HG03066 (cell line): ENCODE measurements at regions not wholly inside any gene's neighbourhood (a gene's known extent, or its start where the extent isn't known, plus 50 kb on each side); places are given as distances from the start of the nearest gene placed in this dataset.

Experiments
- ATAC-seq: cut with Tn5 transposase; IDR thresholded peaks from one replicate; pipeline ENCODE4 v1.9.1; 2021; ENCODE audit warnings: low read depth; ENCODE audit not compliant: unreplicated experiment

DNA sequence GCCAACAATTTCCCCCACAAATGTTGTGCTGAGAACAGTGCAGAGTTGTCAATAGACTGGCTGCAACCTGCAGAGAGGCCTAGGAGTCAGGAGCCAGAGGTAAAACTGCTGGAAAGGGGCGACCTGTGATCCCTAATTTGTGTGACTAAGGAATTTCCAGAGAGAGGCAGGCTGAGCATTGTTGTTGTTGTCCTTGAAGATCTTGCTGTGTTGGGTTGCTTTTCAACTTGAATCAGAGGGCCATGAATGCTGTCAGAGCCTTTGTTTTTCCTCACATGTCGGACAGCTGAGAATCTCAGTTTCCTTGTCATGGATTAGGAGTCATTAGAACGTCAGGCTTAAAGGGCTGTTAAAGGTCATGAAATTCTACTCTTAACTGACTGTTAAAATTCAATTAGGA is 134.6 kb upstream of the ASTN2 start:
- ATAC-seq, result no peak

DNA sequence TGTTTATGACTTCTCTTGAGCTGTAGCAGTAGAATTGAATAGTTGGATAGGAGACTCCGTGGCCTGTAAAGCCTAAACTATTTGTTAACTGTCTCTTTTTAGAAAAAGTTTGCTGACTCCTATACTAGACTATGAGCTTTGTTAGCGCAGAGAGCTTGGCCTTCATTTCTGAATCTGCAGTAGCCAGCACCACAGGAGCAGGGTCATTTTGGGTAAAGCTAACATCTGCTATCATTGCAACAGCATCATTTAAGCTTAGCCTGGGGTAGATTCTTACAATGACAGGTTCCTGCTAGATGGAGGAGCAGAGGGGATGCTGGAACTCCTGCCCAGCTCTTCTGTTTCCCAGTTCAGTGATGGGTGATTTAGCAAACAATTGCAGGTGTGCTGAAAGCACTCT is 133.7 kb upstream of the ASTN2 start:
- no peak for ATAC-seq

DNA sequence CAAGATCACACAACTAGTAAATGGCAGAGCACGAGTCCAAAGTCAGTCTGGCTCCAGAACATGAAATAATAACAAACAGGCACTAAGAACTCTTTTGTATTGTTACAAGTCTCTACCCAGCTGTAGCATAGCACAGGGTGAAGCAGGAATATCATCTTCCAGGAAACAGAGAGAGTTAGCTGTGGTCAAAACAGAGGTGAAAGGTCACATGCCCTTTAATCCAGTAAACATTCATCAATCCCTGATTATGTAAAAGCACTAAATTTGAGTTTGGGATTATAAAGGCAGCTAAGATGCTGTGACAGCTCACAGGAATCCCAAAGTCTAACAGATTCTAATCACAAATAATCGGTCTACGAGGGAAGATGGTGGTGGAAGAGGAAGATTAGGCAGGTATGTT is 133.0 kb upstream of the ASTN2 start:
- ATAC-seq, result no peak

- no peak for ATAC-seq
Measured at GRCh38 chr9:117546894-117547678, 132.2 kb upstream of the ASTN2 start.

DNA sequence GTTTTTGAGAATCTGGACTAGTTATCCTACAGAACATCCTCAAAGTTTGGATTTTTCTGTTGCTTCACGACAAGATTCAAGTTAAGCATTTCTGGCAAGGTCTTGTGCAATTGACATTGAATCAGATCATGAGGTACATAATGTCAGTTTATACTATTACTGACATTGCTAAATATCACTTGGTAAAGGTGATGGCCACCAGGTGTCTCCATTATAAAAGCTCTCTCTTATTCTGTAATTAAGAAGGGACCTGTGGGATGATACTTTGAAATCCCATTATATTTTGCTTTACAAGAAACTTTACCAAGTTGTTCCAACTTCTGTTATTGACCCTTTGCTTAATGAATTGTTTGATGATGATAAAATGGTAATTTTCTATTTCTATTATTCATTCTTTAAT is 131.0 kb upstream of the ASTN2 start:
- ATAC-seq, result no peak

GRCh38 chr9:117543089-117543488 is 128.2 kb upstream of the ASTN2 start:
- ATAC-seq, result no peak

DNA sequence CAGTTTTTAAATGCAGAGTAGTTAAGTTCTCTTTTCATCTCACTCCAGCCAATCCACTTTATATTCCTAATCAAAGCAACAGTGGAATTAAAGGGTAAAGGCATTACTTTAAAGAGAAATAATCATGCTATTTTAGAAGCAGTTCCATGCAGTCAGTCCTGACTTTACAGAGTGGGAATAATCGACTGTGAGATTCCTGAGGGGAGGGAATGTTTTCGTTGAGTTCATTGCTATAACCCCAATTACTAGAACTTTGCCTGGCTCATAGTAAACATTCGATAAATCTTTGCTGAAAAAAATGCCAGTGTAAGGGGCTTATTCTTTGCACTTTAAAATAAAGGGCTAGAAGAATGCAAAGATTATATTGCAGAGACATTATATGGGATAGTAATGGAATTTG is 127.2 kb upstream of the ASTN2 start:
- no peak for ATAC-seq

DNA sequence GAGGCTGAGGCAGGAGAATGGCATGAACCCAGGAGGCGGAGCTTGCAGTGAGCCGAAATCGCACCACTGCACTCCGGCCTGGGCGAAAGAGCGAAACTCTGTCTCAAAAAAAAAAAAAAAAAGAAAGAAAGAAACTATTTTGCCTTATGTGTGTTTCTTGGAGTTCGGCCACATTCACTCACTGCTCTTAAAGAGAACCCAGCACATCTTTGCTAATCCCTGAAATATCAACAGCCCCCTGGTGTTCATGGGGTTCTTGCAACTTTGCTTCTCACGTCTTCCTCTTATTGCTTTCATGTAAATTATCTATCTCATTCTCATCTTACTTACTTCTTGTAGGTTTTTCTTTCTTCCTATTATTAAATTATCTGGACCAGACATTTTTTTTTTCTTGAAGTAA is 126.3 kb upstream of the ASTN2 start:
- ATAC-seq, result no peak

DNA sequence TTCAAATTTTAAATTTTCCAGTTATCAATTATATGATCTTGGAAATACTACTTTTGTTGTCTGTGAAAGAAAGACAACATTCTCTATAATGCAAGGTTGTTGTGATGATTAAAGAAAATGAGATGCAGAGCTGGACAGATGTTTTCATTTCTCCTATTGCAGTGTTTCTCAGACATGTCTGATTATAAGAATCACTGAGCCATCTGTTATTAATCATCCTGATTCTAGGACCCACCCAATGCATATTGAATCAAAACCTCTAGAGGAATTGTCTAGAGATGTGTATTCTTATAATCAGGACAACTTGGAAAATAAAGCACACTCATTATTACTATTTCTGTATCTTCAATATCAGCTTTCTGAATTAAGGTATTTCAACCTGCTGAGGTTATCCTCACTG is 121.1 kb upstream of the ASTN2 start:
- ATAC-seq, result no peak

GRCh38 chr9:117535434-117535833 is 120.6 kb upstream of the ASTN2 start:
- no peak for ATAC-seq

- ATAC-seq, result no peak
Measured at GRCh38 chr9:117528225-117528624, 113.4 kb upstream of the ASTN2 start.

- ATAC-seq, result no peak
Measured at GRCh38 chr9:117526674-117527073, 111.8 kb upstream of the ASTN2 start.

- no peak for ATAC-seq
Measured at GRCh38 chr9:117523531-117524153, 108.8 kb upstream of the ASTN2 start.

- no peak for ATAC-seq
Measured at GRCh38 chr9:117521293-117521692, 106.4 kb upstream of the ASTN2 start.

DNA sequence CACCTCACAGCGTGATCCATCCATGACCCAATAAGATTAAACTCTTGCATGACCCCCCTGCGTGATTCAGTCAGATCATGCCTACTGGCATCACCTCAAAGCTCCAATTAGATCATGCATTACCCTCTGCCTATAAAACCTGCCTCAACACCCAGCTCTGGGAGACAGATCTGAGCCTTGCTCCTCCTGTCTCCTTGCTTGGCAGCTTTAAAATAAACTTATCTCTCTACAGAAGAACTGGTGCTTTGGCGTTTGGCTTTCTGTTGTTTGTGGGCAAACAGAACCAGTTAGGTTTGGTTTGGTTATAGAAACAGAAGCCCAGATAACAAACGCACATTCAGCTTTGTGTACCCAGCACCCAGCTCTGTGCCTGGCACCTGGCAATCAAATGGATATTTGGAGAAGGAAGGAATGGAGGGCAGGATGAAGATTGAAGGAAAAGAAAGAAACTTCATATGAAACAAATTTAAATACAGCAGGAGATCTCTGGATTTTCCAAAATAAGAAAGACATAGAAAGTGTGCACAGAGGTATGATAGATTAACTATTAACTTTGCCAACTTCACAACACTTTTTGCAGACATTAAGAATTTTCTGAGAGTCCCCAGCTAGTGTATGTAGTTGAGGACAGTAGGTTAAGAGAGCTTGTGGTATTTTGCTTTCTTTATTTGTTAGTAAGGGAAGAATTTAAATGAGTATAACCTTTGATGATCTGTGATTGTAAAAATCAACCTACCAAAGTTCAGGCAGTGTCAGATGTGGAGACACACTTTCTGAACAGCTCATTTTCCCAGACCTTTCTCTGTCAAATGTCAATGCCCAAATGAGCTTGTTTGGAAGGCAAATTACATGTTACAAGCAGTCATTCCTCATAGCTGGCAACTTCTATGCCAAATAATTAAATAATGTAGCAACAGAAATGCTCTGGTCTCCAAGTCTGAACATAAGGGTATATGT is 102.1 kb upstream of the ASTN2 start:
- no peak for ATAC-seq

DNA sequence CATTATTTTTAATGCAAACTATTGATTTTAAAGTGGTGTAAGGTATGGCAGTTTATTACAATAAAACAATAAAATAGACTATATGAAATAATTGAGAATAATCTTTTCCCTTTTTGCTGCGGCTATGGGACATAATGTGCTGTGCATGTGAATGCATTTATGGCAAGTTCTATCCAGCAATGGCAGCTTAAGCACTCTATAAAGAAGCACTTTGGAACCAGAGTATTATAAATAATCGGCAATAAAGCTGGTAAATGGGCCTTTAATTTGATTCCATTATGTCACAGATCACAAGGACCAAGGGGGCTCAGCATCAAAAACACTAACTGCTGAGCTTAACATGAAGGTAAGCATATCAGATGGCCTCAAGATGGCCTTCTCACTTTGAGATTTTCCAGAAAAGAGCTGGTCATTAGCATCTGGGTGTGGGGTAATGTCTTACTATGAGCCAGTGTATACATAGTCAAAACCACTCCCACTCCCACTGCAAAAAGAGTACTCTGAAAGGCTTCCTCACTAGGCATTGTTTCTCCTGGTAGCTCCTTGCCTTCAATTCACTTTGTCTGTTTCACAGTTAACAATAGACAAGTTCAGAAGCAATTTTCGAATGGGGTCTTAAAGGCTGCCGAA is 97.1 kb upstream of the ASTN2 start:
- no peak for ATAC-seq

- no peak for ATAC-seq
Measured at GRCh38 chr9:117496307-117496706, 81.5 kb upstream of the ASTN2 start.

DNA sequence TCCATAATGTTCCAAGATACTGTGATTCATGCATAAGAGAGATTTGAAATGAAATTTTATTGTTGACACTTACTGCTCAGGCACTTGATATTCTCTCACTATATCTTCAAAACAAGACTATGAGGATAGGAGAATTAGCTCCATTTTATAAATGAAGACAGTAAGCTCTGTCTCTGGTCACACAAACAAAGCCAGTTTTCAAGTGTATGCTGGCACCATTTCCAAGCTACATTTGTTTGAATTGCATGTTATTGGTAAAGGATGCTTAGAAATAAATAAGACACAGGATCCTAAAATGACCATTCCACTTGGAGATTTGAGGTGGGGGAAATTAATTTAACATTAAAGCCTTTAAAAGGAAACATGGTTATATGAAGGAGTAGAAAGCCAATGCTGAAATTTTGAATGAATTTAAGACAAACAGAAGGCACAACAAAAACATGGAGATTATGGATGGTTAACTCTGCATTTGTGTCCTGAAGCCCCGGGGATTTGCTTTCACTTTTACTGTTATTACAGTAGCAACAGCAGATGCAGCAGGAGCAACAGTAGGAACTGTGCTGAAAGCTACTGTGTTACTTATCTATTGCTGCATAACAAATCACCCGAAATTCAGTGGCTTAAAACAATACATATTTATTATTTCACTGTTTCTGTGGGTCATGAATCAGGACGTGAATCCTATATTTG is 79.7 kb upstream of the ASTN2 start:
- no peak for ATAC-seq

DNA sequence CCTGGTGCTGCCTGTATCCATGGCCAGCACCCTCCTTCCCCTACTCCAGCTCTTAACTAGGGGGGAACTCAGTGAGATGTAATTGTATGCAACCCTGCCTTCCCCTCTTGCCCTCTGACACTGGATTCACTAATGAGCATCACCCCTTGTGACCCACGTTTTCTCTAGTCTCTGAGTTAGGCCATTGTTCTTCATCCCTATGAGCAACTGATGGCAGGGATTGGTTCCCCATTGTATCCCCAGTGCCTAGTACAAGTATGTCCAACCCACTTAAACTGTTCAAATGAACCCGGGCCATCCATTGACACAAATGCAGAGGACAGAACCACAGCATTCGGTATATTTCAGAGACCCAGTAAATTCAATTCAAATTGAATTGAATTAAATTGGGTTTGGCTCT is 77.6 kb upstream of the ASTN2 start:
- ATAC-seq, result no peak

GRCh38 chr9:117491491-117491890 is 76.6 kb upstream of the ASTN2 start:
- ATAC-seq, result no peak
